Epithelial cell of proximal tubule (primary cell): ENCODE measurements at regions not wholly inside any gene's neighbourhood (a gene's known extent, or its start where the extent isn't known, plus 50 kb on each side); places are given as distances from the start of the nearest gene placed in this dataset.
"Not testable (repeated sequence)": the region's sequence is repeated elsewhere in the genome, so short reads cannot be mapped to it uniquely, and the experiment has no call there.

Experiments
- DNase-seq: peaks from one replicate; pipeline ENCODE4 v3.0.0-alpha.2; 2011; ENCODE audit warnings: low read depth
- H3K4me3 ChIP-seq: 2 replicates; pipeline ENCODE4 v1.5.1; 2011; ENCODE audit warnings: low read depth, mild to moderate bottlenecking, low read length
- TF ChIP-seq, protein P1 (sequence below): conservative IDR thresholded peaks from 2 replicates; pipeline ENCODE4 v1.5.1; 2012; ENCODE audit warnings: low read depth, mild to moderate bottlenecking, low read length

DNA sequence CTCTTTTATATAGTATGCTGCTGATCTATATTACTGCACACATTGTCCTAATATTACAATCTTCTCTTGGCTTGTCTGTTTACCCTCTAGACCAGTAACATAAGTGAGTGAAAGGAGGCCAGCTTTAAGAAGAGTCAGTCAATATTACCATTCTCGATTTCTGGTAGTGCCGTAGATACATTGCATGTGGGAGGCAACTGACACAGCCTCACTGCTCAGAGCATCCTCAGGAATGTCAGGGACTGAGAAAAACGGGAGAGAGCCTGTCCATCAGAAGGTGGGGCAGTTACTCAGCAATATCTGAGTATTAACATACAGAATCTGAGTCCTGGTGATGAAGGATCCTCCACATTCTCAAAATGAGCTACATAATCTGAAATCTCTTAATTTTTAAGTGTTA is 259.9 kb downstream of the GJA1 start:
- H3K4me3 ChIP-seq = no peak overlapping the region
- TF ChIP-seq, protein P1, sequence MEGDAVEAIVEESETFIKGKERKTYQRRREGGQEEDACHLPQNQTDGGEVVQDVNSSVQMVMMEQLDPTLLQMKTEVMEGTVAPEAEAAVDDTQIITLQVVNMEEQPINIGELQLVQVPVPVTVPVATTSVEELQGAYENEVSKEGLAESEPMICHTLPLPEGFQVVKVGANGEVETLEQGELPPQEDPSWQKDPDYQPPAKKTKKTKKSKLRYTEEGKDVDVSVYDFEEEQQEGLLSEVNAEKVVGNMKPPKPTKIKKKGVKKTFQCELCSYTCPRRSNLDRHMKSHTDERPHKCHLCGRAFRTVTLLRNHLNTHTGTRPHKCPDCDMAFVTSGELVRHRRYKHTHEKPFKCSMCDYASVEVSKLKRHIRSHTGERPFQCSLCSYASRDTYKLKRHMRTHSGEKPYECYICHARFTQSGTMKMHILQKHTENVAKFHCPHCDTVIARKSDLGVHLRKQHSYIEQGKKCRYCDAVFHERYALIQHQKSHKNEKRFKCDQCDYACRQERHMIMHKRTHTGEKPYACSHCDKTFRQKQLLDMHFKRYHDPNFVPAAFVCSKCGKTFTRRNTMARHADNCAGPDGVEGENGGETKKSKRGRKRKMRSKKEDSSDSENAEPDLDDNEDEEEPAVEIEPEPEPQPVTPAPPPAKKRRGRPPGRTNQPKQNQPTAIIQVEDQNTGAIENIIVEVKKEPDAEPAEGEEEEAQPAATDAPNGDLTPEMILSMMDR = no peak
- DNase-seq = no peak

DNA sequence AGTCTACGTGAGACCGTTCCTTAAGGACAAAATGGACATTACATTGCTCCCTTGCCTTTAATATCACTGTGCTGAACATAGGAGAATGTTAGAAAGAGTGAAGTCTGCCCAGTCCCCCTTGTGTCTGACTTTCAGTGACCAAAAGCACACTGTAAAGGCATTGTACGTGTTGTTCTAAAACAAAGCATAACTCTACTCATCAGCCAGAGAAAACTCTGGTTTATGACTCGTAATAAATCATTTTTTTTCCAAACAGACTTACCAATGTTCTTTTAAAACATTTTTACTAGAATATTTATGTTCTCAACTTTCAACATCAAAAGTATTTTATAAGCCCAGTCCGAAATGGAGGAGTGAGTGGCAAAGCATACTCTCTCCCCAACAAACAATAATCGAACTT is 262.5 kb downstream of the GJA1 start:
- no peak overlapping the region for H3K4me3 ChIP-seq
- no peak for DNase-seq
- TF ChIP-seq, protein P1 = no peak

GRCh38 chr6:121698617-121699016 is 263.2 kb downstream of the GJA1 start:
- no peak for DNase-seq

GRCh38 chr6:121703129-121703528 is 267.7 kb downstream of the GJA1 start:
- not testable (repeated sequence) for DNase-seq, H3K4me3 ChIP-seq

More at GRCh38 chr6:121698617-121699016, 263.2 kb downstream of the GJA1 start:
- no peak overlapping the region for H3K4me3 ChIP-seq
- TF ChIP-seq, protein P1 = no peak

- DNase-seq = no peak
- no peak overlapping the region for H3K4me3 ChIP-seq
- TF ChIP-seq, protein P1 = no peak
These were observed 276.0 kb downstream of the GJA1 start for GRCh38 chr6:121711472-121711871.

DNA sequence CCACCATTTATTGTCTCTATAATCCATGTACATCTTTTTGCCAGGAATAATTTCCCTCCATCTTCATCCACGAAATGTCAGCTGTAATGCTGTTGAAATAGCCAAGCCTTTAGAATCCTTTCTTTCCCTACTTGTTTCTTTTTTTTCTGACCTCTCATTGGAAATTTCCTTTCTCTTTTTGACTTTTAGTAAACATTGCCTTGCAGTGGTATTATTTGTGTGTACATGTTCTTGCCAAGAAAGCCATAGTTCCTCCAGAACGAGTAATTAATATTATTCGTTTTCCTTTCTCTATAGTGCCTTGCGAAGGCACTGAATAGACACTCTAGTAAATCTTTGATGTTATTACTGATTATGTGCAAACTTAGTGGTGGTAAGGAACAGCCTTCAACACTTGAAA is 282.2 kb downstream of the GJA1 start:
- TF ChIP-seq, protein P1 = no peak
- no peak overlapping the region for H3K4me3 ChIP-seq
- DNase-seq = no peak

DNA sequence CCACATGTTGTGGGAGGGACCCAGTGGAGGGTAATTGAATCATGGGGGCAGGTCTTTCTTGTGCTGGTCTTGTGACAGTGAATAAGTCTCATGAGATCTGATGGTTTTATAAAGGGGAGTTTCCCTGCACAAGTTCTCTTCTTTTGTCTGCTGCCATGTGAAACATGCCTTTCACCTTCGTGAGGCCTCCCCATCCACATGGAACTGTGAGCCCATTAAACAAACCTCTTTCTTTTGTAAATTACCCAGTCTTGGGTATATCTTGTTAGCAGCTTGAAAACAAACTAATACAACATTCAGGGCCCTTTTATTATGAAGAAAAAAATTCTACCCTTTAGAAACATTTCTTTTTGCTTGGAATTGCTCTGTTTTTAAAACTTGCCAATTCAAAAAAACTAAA is 285.4 kb downstream of the GJA1 start:
- DNase-seq, H3K4me3 ChIP-seq: not testable (repeated sequence)

DNA sequence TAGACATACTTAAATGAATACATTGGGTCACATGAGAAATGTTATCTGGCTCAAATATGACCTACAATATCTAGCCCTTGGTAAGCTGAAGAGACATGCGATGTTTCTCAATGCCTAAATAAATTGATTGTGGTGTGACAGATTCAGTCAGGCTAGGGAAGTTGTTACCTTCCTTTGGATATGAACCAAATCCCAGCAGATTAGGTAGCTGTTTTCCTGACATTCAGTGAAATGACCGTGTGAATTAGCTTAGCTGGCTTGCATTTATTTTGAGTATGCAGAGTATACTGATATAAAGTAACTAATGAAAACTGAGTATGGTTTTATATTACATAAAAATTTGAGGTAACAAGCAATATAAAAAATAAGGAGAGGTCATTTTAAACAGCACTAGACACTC is 288.2 kb downstream of the GJA1 start:
- no peak for DNase-seq
- TF ChIP-seq, protein P1 = no peak
- H3K4me3 ChIP-seq = no peak overlapping the region
